OCI-LY7 (cell line): ENCODE measurements at regions not wholly inside any gene's neighbourhood (a gene's known extent, or its start where the extent isn't known, plus 50 kb on each side); places are given as distances from the start of the nearest gene placed in this dataset.

Experiments
- BruUV-seq: library from RNA; stranded (reverse); fragments of 400-500 nt; replicated peaks from 2 replicates; lab custom pipeline; 2021; lab: Mats Ljungman, UMichigan
- CTCF ChIA-PET: fragments of 300-600 bp; sonication (Branson Sonifier 250); formaldehyde crosslinking; loops from one replicate; lab custom pipeline; 2022; ENCODE audit warnings: antibody characterized with exemption; ENCODE audit not compliant: unreplicated experiment; lab: Charles Lee
- POLR2A ChIA-PET: fragments of 300-600 bp; sonication (Branson Sonifier 250); formaldehyde crosslinking; loops from one replicate; lab custom pipeline; 2022; ENCODE audit warnings: antibody characterized with exemption; lab: Charles Lee
- DNase-seq: peaks from one replicate; pipeline ENCODE4 v3.0.0-alpha.2; 2015; ENCODE audit warnings: low spot score
- H2AFZ ChIP-seq: fragments of 200-600 bp; sonication (generic), shearing (Covaris generic); 2 replicates; pipeline ENCODE4 v1.6.1; 2014; ENCODE audit warnings: mild to moderate bottlenecking, antibody characterized with exemption, low read length, moderate library complexity
- H3K27ac ChIP-seq: fragments of 200-600 bp; sonication (generic); 2 replicates; pipeline ENCODE4 v1.5.1; 2014; ENCODE audit warnings: mixed run types, low read depth, mild to moderate bottlenecking, moderate library complexity, low read length, inconsistent platforms; ENCODE audit not compliant: poor library complexity, severe bottlenecking
- H3K36me3 ChIP-seq: fragments of 200-600 bp; sonication (generic); 2 replicates; pipeline ENCODE4 v1.6.1; 2014; ENCODE audit warnings: mild to moderate bottlenecking, antibody characterized with exemption, low read length, moderate library complexity, mixed read lengths; ENCODE audit not compliant: insufficient read depth
- H3K4me1 ChIP-seq: fragments of 200-600 bp; sonication (generic); 2 replicates; pipeline ENCODE4 v1.5.1; 2014; ENCODE audit warnings: mild to moderate bottlenecking, low read length; ENCODE audit not compliant: insufficient read depth, poor library complexity, severe bottlenecking
- H3K4me2 ChIP-seq: fragments of 200-600 bp; sonication (generic); 2 replicates; pipeline ENCODE4 v1.6.1; 2014; ENCODE audit warnings: mild to moderate bottlenecking, low read length
- H3K4me3 ChIP-seq: fragments of 200-600 bp; sonication (generic); 2 replicates; pipeline ENCODE4 v1.5.1; 2014; ENCODE audit warnings: mild to moderate bottlenecking, low read depth, low read length; ENCODE audit not compliant: poor library complexity, severe bottlenecking
- H3K79me2 ChIP-seq: fragments of 200-600 bp; sonication (generic); 2 replicates; pipeline ENCODE4 v1.6.1; 2016; ENCODE audit warnings: low read depth, mild to moderate bottlenecking, low read length, moderate library complexity, mixed read lengths; ENCODE audit not compliant: insufficient read depth
- H3K9me2 ChIP-seq: fragments of 200-600 bp; sonication (generic); 2 replicates; pipeline ENCODE4 v1.6.1; 2016; ENCODE audit warnings: mild to moderate bottlenecking, low read length, mixed read lengths; ENCODE audit not compliant: insufficient read depth
- H3K9me3 ChIP-seq: fragments of 200-600 bp; sonication (generic); 2 replicates; pipeline ENCODE4 v1.6.1; 2014; ENCODE audit warnings: mild to moderate bottlenecking, mixed run types, low read length, mixed read lengths
- H4K20me1 ChIP-seq: fragments of 200-600 bp; sonication (generic); 2 replicates; pipeline ENCODE4 v1.6.1; 2014; ENCODE audit warnings: mild to moderate bottlenecking, antibody characterized with exemption, low read length, moderate library complexity, mixed read lengths; ENCODE audit not compliant: insufficient read depth
- CTCF ChIP-seq: fragments of 200-600 bp; sonication (generic); conservative IDR thresholded peaks from 2 replicates; pipeline ENCODE4 v1.5.1; 2014; ENCODE audit warnings: mild to moderate bottlenecking, antibody characterized with exemption, low read length, moderate library complexity, mixed read lengths
- EZH2phosphoT487 ChIP-seq: fragments of 200-600 bp; sonication (generic); IDR thresholded peaks from 2 replicates; pipeline ENCODE4 v1.6.1; 2018; ENCODE audit warnings: low read depth, borderline replicate concordance, mild to moderate bottlenecking, mixed run types, antibody characterized with exemption, low read length, moderate library complexity, mixed read lengths
- intact Hi-C: fragments of 100-400 bp; cut with micrococcal nuclease; formaldehyde crosslinking; loops from one replicate; pipeline ENCODE4 v1.10.0; 2022; ENCODE audit not compliant: unreplicated experiment

- TF ChIP-seq CTCF (no peak), EZH2phosphoT487 (no peak)
- CTCF ChIA-PET: no interaction called here
- H3K4me2 ChIP-seq: no peak overlapping the region
- no peak for DNase-seq
- H4K20me1 ChIP-seq: no peaks in the 10 kb centered on the region
- no peak overlapping the region for H2AFZ ChIP-seq
- H3K36me3 ChIP-seq: no peaks in the 10 kb centered on the region
- H3K27ac ChIP-seq: no peak overlapping the region
- POLR2A ChIA-PET: no interaction called here
- no peaks in the 10 kb centered on the region for H3K9me3 ChIP-seq
- BruUV-seq: no TSS peak
- H3K4me1 ChIP-seq: no peaks in the 10 kb centered on the region
- no peaks in the 10 kb centered on the region for H3K79me2 ChIP-seq
- H3K4me3 ChIP-seq: no peak overlapping the region
- H3K9me2 ChIP-seq: no peaks in the 10 kb centered on the region
- intact Hi-C loops: no loop called here
Measured at GRCh38 chr13:67964091-67964490, 734.0 kb upstream of the PCDH9 start.

GRCh38 chr13:67961331-67961730, 731.2 kb upstream of the PCDH9 start:
- H3K4me2 ChIP-seq: no peak overlapping the region
- H3K36me3 ChIP-seq: no peaks in the 10 kb centered on the region
- intact Hi-C loops: no loop called here
- H3K9me3 ChIP-seq: no peaks in the 10 kb centered on the region
- ChIA-PET CTCF (no interaction called here), POLR2A (no interaction called here)
- no peak overlapping the region for H2AFZ ChIP-seq
- DNase-seq: no peak
- no peaks in the 10 kb centered on the region for H3K9me2 ChIP-seq
- H3K4me3 ChIP-seq: no peak overlapping the region
- no peaks in the 10 kb centered on the region for H3K79me2 ChIP-seq
- BruUV-seq: no TSS peak
- no peaks in the 10 kb centered on the region for H3K4me1 ChIP-seq
- no peak for TF ChIP-seq CTCF
- TF ChIP-seq EZH2phosphoT487: no peak
- H3K27ac ChIP-seq: no peak overlapping the region
- H4K20me1 ChIP-seq: no peaks in the 10 kb centered on the region

- no peak for DNase-seq
- no peaks in the 10 kb centered on the region for H3K4me1 ChIP-seq
- no peaks in the 10 kb centered on the region for H3K9me3 ChIP-seq
- H3K79me2 ChIP-seq: no peaks in the 10 kb centered on the region
- no peaks in the 10 kb centered on the region for H3K9me2 ChIP-seq
- CTCF ChIA-PET: no interaction called here
- TF ChIP-seq EZH2phosphoT487: no peak
- no peak for TF ChIP-seq CTCF
- H3K4me3 ChIP-seq: no peak overlapping the region
- no peak overlapping the region for H2AFZ ChIP-seq
- BruUV-seq: no TSS peak
- H4K20me1 ChIP-seq: no peaks in the 10 kb centered on the region
- no peak overlapping the region for H3K27ac ChIP-seq
- intact Hi-C loops: no loop called here
- POLR2A ChIA-PET: no interaction called here
- H3K4me2 ChIP-seq: no peak overlapping the region
- H3K36me3 ChIP-seq: no peaks in the 10 kb centered on the region
Measured at GRCh38 chr13:67951431-67951830, 721.3 kb upstream of the PCDH9 start.
